Fibroblast of skin of scalp (primary cell): ENCODE measurements at regions not wholly inside any gene's neighbourhood (a gene's known extent, or its start where the extent isn't known, plus 50 kb on each side); places are given as distances from the start of the nearest gene placed in this dataset.

ENCODE experiments used
- DNase-seq: peaks from one replicate; pipeline ENCODE4 v3.0.0-alpha.2; 2013

DNA sequence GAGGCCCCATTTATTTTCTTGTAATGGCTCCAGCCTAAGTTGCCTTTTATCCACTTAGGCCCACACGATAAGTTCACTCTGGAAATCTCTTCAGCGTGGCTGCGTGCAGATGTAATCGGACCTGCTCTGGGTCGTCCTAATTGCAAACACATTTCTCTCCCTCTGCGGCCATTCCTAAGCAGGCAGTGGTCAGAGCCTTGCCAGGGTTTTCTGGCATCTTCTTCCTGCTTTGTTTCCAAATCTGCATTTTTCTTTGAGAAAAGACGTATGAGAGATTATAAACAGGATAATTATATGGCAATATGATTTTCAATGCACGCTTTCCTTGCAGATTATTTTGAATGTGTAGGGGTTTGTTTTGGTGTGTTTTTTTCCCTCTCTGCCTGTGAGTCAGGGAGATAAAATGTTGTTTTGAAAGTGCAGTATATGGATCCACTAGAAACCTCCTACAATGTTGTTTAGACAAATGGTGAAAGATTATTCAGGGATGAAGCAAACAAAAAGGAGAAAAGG is 239.4 kb upstream of the TANK start:
- DNase-seq: peak; percentile 95

DNA sequence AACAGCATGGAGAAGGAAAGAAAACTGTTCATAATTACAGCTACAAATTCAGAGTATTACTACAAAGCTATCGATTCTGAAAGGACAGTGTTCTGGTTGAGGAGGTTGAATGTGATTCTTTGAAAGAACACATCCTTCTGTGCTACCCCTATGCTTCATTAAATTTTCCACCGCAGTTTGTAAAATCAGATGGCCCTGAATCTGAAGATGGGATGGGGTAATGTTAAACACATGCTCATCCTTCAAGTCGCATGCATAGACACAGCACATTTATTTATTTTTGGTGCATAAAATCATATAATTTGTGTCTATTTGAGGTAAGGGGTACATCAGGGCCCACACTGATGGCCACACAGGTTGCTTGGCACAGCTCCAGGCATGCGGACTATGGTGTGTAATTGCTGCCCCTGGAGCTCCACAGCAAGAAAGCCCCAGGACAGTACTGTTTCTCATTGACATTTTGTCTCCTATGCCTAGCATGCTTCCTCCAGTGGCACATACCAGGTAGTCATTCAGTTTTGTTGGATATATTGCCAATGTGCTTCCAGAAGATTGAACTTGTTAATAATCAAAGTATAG is 238.8 kb upstream of the TANK start:
- no peak for DNase-seq

DNA sequence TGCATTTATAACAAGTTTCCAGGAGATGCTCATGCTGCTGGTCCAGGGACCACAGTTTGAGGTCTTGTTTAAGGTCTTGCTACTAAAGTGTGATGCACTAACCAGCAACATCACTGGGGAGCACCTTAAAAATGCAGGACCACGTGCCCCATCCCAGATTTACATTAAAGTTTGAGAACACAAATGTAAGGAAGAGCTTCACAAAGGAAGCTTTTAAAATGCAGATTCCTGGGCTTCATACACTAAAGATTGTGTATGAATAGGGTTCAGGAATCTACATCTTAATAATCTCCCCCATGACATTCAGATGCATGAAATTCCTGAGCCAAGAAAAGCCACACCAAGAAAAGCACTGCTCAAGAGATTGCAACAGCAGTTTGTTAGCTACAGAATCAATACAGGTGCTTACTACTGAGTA is 235.3 kb upstream of the TANK start:
- no peak for DNase-seq

DNA sequence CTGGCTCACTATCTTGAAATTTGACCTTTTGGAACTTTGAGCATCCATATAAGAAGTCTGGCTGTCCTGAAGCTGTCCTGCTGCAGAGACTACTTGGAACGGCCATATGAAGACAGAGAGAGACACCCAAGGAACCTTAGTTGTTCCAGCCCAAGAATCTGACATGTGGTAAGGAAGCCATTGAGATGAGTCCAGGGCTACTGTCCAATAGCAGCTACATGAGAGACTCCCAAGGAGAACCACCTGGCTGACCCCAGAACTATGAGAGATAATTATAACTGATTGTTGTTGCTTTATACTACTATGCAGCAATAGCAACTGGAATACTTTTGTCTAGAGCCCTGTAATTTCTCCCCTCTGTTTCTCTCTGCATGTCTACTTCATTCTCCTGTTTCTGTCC is 234.3 kb upstream of the TANK start:
- DNase-seq: no peak

DNA sequence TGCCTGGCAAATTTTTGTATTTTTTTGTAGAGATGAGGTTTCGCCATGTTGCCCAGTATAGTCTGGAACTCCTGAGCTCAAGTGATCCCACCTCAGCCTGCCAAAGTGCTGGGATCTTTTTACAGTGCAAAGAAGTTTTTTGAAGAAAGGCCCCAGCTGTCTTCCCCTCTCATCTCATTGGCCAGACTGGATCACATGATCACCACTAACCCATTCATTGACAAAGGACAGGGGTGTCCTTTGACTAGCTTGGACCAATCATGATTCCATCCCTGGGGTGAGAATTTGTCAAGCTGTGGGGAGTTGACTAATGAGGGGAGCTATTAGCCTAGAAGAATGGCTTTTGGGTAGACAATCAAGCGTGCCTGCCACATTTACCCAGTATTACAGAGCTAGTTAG is 232.9 kb upstream of the TANK start:
- no peak for DNase-seq

DNA sequence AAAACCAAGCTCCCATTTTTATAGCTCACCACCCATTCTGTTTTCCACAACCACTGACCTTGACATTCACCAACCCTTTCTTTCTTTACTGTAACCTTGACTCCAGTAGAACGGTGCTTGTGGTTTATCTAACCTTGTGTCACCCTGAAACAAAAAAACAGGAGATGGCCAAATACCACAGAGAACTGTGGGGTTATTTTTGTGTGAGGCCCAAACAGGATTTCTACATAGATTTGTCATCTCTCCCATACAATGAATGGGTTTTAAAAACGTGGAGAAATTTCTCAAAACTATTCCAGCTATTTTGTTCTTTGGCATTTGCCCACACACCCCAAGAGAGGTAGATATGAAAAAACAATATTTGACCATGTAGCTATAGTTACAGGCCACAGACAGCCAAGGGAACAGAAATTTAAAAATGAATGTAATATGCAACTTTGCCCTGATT is 231.3 kb upstream of the TANK start:
- DNase-seq: peak; percentile 88

DNA sequence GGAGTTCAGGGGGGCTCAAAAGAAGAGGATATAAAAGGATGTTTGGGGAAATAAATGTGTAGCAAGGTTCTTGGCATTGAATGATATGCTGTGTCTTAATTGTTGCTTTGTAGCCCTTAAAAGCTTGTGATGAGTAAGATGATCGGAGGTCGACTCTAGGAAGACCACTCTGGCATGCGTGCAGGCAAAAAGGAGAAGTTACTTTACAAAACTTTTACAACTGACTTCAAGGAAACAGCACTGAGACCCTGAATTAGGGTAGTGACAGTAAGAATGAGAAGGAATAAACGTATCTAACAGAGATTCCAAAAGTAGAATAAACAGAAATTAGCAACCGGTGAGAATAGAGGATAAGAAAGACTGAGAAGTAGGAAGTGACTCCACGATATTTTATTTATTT is 228.7 kb upstream of the TANK start:
- DNase-seq: no peak

DNA sequence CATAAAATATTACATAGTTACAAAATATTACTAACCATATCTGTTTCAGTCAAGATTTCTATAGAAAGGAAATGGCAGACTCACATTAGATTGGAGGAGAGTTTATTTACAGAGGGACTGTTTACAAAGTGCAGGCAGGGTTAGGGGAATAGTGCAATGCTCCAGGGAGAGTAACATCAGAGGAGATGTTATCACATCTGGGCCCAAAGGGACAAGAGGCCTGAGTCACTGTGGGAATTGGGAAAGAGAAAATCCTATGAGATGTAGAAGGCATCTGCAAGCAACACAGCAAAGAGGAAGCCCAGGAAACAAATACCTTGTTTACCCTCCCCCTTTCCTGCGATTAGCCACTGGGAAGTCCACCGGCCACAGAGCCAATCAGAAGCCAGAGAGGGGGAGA is 227.3 kb upstream of the TANK start:
- DNase-seq: no peak

DNA sequence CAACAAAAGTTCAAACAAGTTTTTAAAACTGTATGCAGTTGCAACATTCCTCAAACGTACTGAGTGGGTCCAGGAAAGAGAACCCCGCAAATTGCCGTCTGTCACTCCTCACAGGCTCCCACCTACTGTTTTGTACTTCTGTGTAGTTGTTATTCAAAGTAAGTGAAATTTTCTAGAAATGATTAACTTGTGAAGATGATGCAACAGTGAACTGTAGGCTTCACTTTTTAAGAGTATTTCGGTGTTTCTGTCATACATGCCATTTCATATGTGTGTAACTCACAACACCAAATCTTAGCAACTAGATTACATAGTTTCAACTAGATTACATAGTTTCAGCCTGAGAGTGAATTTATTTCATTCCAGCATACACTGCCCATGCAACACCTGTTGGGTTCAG is 226.0 kb upstream of the TANK start:
- no peak for DNase-seq

DNA sequence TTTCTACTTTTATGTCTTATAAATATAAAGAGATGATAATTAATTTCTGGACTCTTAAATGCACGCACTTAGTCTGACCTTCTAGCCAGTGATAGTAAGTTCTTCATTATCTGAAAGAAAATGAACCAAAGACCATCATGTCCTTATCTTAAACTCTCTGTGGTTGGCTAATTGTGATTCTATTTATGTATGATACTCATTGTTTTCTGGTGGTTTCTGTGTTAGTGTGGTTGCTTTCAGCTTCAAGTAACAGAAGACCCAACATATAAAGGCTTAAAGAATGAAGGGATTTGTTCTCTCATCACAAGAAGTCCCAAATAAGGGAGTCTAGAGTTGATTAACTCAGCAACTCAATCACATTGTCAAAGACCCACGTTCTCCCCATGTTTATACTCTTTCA is 225.2 kb upstream of the TANK start:
- no peak for DNase-seq

DNA sequence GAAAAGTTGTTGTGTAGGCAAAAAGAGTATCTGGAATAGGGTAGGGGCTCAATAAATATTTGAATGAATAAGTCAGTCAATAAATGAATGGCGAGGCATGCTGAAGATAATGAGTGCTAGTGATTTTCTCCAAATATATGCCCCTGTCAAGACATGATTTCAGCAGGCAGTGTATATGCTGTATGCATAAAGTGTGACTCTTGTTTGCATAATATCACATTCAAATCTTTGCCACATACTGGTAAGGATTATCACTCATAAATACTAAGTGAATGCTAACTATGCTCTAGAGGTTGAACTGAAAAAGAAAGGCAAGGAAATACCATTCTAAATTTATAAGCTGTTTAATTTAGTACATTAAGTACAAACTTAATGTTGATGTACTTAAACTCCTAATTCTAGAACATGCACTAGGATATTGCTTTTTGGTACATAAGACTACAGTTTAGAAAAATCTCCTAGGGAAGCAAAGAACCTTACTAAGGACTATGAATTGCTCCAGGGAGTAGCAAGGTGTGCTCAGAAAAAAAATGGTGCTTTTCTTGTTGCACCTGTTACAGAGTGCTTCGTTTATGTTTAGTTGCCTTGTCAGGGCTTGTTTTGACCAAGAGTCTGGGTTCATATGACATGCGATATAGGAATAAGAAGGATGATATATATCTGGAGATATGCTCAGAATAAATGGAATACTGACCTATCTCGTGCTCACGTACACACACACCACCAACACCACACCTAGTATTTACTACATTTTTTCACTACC is 224.0 kb upstream of the TANK start:
- no peak for DNase-seq

DNA sequence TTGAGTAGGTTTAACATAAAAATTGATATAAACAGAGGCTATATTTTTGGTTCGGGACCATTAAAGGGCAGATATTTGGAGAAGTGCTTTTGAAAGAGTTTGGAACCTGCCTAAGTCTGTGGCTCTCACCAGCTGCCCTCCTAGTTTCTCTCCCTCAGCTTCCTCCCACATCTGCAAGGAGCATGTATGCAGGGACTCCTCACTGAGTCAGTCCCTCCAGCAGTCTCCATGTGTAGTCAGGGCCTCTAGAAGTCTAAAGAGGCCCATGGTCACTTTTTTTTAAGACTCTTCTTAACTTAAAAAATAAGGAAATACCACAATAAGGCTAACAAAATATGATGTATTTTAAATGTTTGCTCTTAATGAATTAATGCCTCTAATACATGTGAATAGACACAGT is 220.0 kb upstream of the TANK start:
- no peak for DNase-seq

DNA sequence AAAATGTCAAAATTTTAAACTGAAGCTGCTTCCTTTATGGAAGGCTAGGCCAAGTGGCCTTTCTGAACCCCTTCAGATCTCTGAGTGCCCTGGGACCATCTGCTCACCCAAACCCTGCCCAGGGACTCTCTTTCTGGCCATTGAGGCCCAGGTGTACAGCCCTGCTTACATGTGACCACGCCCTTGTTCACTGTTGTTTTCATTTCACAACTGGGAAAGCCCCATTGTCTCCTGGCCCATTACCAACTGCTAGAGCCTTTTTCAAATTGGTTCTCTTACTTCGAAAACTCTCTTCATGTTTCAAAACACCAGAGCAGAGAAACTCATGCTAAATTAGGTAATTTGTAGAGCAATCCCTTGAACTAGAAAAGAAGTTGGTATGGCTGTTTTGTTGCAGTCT is 219.5 kb upstream of the TANK start:
- DNase-seq: no peak

DNA sequence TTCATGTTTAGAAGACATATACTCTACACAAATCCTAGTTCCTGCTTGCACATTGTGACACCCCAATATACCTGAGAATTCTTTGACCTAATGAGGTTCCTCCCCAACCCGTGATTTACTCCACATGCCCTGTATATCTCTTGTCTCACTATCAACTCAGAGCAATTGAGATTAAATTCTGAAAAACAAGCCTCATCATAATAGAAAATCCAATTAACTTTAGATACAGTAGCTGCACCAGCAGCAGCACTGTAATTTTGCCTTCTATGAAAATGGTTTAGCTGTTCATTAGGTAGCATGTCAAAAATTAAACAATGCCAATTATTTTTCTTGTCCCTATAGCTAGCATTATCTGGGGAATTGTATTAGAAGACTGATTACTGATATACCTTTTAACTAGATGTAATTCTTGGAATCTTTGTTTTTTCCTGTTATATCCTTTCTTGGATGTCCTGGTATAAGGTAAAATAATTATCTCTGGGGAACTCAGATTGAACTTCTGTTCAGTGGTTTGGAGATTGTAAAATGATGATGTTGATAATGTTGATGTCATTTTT is 218.9 kb upstream of the TANK start:
- no peak for DNase-seq

DNA sequence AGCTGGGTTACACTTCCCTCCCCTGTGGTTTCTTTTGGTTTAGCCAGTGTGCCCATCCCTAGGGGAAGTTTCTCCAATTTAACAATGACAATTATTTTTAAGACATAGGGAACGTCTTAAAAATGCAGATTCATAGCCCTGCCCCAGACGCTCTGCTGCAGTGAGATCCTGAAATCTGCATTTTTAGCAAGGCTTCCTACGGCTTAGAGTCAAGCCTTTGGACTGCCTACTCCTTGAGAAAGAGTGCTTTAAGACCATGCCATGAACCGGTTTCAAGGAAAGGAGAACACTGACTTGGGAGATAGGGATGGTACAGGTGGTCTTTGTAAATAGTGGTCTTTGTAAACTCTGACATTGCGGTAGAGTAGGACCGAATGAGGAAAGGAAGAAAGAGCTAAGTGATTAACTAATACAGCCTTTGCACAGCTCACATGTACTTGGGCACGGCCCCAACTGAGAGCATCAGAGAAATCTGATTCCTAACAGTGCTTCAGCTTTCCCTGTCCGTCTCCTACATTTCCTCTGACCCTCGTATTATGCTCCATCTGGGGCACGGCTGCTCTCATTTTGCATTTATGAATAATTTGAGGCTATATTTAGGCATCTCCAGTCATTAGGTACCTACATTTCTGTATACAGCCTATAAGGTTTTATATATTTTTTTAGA is 217.6 kb upstream of the TANK start:
- no peak for DNase-seq

DNA sequence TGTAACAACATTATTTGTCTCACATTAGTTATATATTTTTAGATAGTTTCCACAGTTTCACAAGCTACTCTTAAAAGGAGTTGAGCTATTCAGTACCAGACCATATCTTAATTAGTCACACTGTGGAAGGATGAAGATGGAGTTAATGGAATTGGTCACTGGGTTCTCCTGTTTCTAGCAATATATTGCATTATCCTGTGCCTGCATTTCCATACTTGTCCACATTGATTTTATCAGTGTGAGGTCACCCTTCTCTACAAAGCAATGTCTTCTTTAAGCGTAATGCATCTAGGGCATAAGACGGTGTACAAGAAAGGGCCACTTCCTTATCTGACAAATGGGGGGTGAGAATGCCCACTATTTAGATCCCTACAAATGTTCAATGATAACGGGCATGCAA is 216.8 kb upstream of the TANK start:
- DNase-seq: no peak

DNA sequence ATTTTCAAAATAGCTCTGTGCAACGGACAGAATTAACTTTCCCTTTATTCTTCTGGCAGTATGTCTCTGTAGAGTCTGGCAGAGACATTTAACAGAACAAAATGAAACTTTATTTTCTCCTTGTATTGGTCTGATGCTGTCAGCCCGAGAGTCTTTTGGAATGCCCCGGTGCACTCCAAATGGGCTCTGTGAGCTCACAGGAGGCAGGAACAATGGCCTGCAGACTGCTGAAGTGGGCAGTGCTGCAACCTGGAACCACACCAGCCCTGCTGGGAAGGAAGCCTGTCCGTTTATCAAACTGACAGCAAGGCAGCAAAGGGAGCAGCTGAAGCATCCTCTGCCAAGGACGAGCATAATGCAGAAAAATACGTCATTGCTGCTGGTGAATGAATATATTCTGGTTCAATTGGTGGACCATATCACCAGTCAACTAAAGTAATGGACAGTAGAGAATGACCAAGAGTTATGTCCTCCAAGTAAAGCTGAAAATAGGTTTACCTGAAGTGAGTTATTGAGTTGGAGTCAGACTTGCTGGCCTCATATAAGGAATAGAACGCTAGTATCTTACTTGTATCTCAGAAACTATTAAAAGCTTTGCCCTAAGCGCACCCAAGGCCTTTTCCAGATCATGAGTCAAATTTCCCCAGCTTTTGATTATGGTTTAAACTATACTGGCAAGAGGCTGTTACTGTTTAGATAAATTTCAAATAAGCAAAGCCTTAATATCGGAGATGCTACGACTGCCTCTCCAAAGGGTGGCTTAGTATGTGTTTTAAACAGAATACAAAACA is 207.6 kb upstream of the TANK start:
- no peak for DNase-seq

DNA sequence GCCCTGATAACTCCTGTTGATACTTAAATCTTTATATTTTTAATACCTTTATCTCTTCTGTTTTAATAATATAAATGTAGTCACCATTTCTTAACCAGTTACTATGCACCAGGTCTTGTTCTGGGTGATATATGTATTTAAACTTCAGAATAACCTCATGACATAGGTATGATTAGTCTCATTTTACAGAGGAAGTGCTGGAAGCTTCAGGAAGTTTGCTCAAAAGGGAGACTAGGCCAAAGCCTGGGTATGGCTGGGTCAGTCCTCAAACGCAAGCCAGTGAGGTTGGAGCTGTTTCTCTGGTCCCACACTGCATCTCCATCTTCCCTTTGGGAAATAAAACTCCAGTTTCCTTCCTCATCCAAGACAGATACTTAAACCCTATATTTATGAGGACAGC is 204.7 kb upstream of the TANK start:
- no peak for DNase-seq

DNA sequence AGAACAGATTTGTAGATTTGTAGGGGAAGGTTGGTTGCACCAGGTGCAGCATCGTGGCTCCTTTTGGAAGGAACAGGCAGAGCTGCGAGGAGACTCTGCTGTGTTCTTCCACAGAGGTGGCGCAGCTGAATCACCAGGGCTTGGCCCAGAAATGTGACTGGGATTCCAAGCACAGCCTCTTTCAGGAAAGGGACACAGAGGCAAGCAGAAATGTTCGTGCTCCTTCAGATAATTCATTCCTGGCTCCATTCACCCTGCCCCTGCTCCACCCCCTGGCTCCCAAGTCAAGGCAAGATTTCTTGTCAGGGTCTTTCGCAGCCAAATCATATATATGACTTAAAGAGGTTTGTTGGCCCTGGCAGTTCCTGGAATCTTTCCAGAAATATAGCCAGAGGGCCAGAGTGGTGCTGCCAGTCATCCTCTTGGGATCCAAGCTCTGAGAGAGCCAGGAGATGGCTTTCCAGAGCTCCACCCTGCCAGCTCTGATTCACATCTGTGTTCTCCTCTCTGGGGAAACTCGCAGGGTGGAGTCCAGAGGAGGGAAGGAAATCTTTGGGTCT is 203.9 kb upstream of the TANK start:
- peak; percentile 31 for DNase-seq

DNA sequence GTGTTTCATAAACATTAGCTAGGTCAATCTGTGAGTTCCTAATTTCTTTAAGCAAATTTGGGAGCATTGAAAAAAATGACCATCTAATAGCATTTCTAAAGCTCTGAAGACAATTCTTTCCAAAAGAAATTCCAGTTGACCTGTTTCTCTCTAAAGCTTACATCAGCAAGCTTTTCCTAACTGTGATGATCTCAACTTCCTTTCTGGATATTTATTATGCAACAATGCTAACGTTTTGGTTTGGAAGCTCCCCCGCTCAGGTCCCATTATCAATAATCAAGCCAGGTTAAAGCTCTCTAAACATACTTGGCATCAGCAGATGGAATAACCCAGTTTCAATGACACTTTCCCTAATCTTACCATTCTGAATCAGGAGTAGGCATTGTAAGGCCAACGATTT is 196.3 kb upstream of the TANK start:
- no peak for DNase-seq

DNA sequence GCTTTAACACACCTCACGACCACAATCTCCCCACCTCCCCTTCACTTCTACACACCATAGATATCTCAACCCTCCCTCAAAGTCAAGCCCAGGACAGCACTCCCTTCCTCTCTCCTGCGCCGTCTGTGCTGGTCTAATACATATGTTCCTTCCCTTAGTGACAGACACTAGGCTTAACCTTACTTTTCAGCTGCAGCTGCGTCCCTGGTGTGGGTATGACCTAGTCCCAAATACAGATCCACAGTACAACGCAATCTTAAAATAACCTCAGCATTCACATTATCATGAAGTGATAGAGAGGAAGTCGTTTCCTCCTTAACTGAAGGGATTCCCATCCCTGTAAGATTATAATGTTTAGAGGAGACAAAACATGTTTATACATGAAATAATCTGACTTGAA is 192.7 kb upstream of the TANK start:
- DNase-seq: no peak

DNA sequence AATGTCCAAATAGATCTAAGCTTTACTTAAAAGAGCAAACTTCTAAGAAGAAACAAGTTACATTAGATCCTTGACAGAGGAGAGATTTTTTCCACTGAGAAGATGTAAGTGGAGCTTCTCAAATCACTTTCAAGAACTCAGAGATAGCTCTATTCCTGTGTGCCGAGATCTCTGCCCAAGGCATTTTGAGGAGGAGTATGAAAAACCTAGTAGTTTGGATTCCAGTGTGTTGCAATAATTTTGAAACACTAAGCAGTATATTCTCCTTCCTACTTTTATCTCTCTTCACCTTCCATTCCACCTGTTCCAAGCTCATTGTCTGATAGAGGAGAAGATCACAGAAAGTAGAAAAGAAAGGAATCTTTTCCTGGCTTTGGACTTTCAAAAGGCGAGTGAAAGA is 192.0 kb upstream of the TANK start:
- DNase-seq: no peak
